Activated T-cell treated with anti-CD3 and anti-CD28 coated beads, Interleukin-2, amount 50 U/mL, for 72 hours (primary cell): ENCODE measurements at regions not wholly inside any gene's neighbourhood (a gene's known extent, or its start where the extent isn't known, plus 50 kb on each side); places are given as distances from the start of the nearest gene placed in this dataset.

Source experiments
- ATAC-seq, 2 donors: fragments of 150-1000 bp; cut with Tn5 transposase; replicated peaks in 1 of 2; 2 replicates each; pipeline ENCODE4 v1.10.0; 2021; ENCODE audit warnings: moderate library complexity in 2 of 2, mild to moderate bottlenecking in 1 of 2
- DNase-seq, 2 donors: peaks; one replicate each; pipeline ENCODE4 v3.0.0; 2021 to 2022; ENCODE audit warnings: mixed read lengths in 1 of 2
- H3K27ac Mint-ChIP-seq: one replicate; pipeline ENCODE4 v1.8.0; 2022; ENCODE audit warnings: mild to moderate bottlenecking, moderate library complexity, mixed read lengths
- H3K27me3 Mint-ChIP-seq: one replicate; pipeline ENCODE4 v1.8.0; 2022; ENCODE audit warnings: low read depth, mixed read lengths
- H3K36me3 Mint-ChIP-seq, 2 donors: one replicate each; pipeline ENCODE4 v1.8.0; 2022; ENCODE audit warnings: mixed read lengths in 2 of 2, mild to moderate bottlenecking in 1 of 2; ENCODE audit not compliant: insufficient read depth in 2 of 2
- H3K4me1 Mint-ChIP-seq: one replicate; pipeline ENCODE4 v1.8.0; 2022; ENCODE audit warnings: low read depth, mixed read lengths
- H3K4me3 Mint-ChIP-seq, 2 donors: one replicate each; pipeline ENCODE4 v1.8.0; 2022; ENCODE audit warnings: mild to moderate bottlenecking in 2 of 2, mixed read lengths in 2 of 2, moderate library complexity in 2 of 2
- H3K9me3 Mint-ChIP-seq, 2 donors: one replicate each; pipeline ENCODE4 v1.8.0; 2022; ENCODE audit warnings: mixed read lengths in 2 of 2

DNA sequence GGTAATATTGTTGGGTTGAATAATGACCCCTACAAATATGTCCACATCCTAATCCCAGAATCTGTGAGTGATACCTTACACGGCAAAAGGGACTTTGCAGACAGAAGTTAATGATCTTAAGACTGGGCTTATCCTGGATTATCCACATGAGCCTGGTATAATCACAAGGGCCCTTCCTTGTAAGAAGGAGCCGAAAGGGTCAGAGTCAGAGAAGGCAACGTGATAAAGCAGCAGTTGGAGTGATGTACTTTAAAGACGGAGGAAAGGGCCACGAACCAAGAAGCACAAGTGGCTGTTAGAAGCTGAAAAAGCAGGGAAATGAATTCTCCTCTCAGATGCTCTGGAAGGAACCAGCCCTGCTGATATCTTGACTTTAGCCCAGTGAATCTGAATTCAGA lies 137.8 kb downstream of the UTP18 start:
- Mint-ChIP-seq H3K4me1 (no peaks in the 10 kb centered on the region), H3K27ac (no peak overlapping the region), H3K9me3 (no peaks in the 10 kb centered on the region), H3K36me3 (no peaks in the 10 kb centered on the region), H3K4me3 (no peak overlapping the region), H3K27me3 (no peaks in the 10 kb centered on the region)
- ATAC-seq (no peak), DNase-seq (no peak)

- Mint-ChIP-seq H3K27me3 (no peaks in the 10 kb centered on the region), H3K9me3 (no peaks in the 10 kb centered on the region), H3K4me3 (no peak overlapping the region), H3K27ac (no peak overlapping the region), H3K36me3 (no peaks in the 10 kb centered on the region), H3K4me1 (no peaks in the 10 kb centered on the region)
- DNase-seq (no peak), ATAC-seq (no peak)
Observed at GRCh38 chr17:51398687-51399086, 138.3 kb downstream of the UTP18 start.

- Mint-ChIP-seq H3K4me3 (no peak overlapping the region), H3K36me3 (no peaks in the 10 kb centered on the region), H3K4me1 (no peaks in the 10 kb centered on the region), H3K9me3 (no peaks in the 10 kb centered on the region), H3K27ac (no peak overlapping the region), H3K27me3 (no peaks in the 10 kb centered on the region)
- ATAC-seq (no peak), DNase-seq (no peak)
Observed at GRCh38 chr17:51401279-51401678, 140.9 kb downstream of the UTP18 start.

DNA sequence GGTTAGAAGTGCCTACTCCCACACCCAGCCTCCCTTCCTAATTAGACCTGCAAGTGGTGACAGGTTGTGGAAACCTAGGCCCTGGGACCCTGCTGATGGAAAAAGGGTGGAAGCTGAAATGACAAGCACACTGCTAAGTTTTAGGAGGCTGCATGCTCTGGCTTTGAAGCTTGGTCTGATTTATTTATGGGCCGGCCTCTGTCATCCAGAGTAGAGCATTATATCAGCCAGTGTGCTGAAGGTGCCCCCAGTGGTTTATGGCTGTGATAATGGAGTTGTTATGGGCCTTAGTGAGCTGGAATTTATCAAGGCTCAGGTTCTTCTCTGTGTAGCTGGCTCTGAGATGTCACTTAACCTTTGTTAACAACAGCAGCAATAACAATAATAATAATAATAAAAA lies 142.6 kb downstream of the UTP18 start:
- no peak for ATAC-seq
- Mint-ChIP-seq H3K36me3 (no peaks in the 10 kb centered on the region), H3K4me3 (no peak overlapping the region), H3K4me1 (no peaks in the 10 kb centered on the region), H3K27ac (no peak overlapping the region), H3K9me3 (no peaks in the 10 kb centered on the region), H3K27me3 (no peaks in the 10 kb centered on the region)
- no peak for DNase-seq

- ATAC-seq (no peak), DNase-seq (no peak)
- no peaks in the 10 kb centered on the region for H3K9me3 Mint-ChIP-seq
- H3K4me3 Mint-ChIP-seq, result no peak overlapping the region
- H3K27me3 Mint-ChIP-seq, result no peaks in the 10 kb centered on the region
- no peaks in the 10 kb centered on the region for H3K4me1 Mint-ChIP-seq
- H3K36me3 Mint-ChIP-seq, result no peaks in the 10 kb centered on the region
- no peak overlapping the region for H3K27ac Mint-ChIP-seq
Observed at GRCh38 chr17:51407576-51407975, 147.2 kb downstream of the UTP18 start.

DNA sequence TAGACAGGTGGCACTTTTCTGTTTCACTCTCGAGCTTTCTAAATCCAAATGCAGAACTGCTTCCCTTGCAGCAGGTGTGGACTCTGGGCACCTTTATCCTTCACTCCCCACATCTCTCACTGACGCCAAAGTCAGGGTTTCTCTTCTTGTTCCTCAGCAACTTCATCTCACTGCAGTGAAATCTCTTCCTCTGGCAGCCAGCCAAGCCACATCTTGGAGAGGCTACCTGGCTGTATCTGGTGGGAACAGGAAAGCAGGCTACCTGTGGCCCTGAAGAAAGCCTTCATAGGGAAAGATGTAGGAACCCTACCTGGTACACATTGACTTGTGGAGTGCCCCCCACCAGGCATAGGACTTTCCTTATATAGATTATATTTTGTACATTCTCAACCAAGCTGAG lies 159.1 kb downstream of the UTP18 start:
- Mint-ChIP-seq H3K27me3 (no peaks in the 10 kb centered on the region), H3K4me3 (no peak overlapping the region), H3K27ac (no peak overlapping the region), H3K4me1 (peaks cover 6% of the 10 kb centered on the region), H3K9me3 (no peaks in the 10 kb centered on the region), H3K36me3 (no peaks in the 10 kb centered on the region)
- no peak for DNase-seq
- no peak for ATAC-seq

DNA sequence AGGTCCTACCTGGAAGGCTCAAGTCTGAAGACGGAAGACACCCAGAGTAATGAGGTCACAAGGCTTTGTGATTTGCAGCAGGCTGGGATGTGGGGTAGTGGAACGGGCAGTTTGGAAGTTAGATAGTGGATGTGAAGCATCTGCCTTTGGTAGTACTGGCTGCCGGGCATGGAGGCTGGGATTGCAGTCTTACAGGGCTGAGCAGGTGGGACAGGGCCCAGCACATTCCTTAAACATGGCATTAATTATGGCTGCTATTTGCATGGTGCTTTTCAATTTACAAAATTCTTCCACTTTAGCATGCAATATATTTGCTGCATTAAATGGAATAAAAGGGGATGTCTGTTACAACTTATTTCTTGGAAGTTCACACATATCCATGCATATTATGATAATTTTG lies 161.2 kb downstream of the UTP18 start:
- Mint-ChIP-seq H3K36me3 (peaks cover 0 to 1% of the 10 kb centered on the region in 2 donors), H3K9me3 (no peaks in the 10 kb centered on the region), H3K4me1 (peaks cover 7% of the 10 kb centered on the region), H3K27me3 (no peaks in the 10 kb centered on the region), H3K27ac (no peak overlapping the region), H3K4me3 (no peak overlapping the region)
- no peak for DNase-seq
- ATAC-seq, result no peak

DNA sequence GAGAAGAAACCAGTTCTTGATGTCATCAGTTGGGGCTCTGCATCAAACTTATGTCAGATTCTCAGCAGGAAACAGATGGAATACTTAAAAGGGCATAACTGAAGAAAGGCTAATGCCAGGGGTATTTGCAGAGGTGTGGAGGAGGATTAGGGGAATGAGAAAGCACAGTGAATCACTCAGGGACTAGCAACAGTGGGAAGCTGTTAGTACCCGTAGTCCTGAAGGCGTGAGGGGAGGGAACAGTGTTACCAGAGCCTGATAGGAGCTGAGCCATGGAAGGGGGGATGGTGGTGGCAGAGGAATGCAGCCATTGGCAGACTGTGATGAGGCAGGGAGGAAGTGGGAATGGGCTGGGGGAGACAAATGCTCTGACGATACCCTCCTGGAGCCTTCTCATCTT lies 162.3 kb downstream of the UTP18 start:
- Mint-ChIP-seq H3K4me1 (peaks cover 18% of the 10 kb centered on the region), H3K27me3 (no peaks in the 10 kb centered on the region), H3K36me3 (peaks cover under 1 to 1% of the 10 kb centered on the region in 2 donors), H3K9me3 (no peaks in the 10 kb centered on the region), H3K4me3 (no peak overlapping the region), H3K27ac (no peak overlapping the region)
- ATAC-seq, result no peak
- no peak for DNase-seq

- H3K27ac Mint-ChIP-seq, result no peak overlapping the region
- H3K36me3 Mint-ChIP-seq, result peaks cover 1% of the 10 kb centered on the region in 2 donors
- H3K4me1 Mint-ChIP-seq, result peaks cover 28% of the 10 kb centered on the region
- no peaks in the 10 kb centered on the region for H3K27me3 Mint-ChIP-seq
- H3K9me3 Mint-ChIP-seq, result no peaks in the 10 kb centered on the region
- no peak overlapping the region for H3K4me3 Mint-ChIP-seq
- ATAC-seq (no peak), DNase-seq (no peak)
Observed at GRCh38 chr17:51423421-51424160, 163.2 kb downstream of the UTP18 start.

- no peak overlapping the region for H3K4me3 Mint-ChIP-seq
- peaks cover 1% of the 10 kb centered on the region in 2 donors for H3K36me3 Mint-ChIP-seq
- H3K27ac Mint-ChIP-seq, result no peak overlapping the region
- DNase-seq (no peak), ATAC-seq (no peak)
- no peaks in the 10 kb centered on the region for H3K9me3 Mint-ChIP-seq
- H3K27me3 Mint-ChIP-seq, result no peaks in the 10 kb centered on the region
- peaks cover 50% of the 10 kb centered on the region for H3K4me1 Mint-ChIP-seq
Observed at GRCh38 chr17:51425773-51426172, 165.4 kb downstream of the UTP18 start.

GRCh38 chr17:51427323-51427811 lies 167.0 kb downstream of the UTP18 start:
- Mint-ChIP-seq H3K27ac (peak overlapping the region; percentile 46), H3K4me3 (peak overlapping the region; percentile 79 to 86), H3K9me3 (no peaks in the 10 kb centered on the region), H3K36me3 (peaks cover 1% of the 10 kb centered on the region in 2 donors), H3K27me3 (no peaks in the 10 kb centered on the region), H3K4me1 (peaks cover 57% of the 10 kb centered on the region)
- peak; percentile 29 to 36 for ATAC-seq
- no peak for DNase-seq

DNA sequence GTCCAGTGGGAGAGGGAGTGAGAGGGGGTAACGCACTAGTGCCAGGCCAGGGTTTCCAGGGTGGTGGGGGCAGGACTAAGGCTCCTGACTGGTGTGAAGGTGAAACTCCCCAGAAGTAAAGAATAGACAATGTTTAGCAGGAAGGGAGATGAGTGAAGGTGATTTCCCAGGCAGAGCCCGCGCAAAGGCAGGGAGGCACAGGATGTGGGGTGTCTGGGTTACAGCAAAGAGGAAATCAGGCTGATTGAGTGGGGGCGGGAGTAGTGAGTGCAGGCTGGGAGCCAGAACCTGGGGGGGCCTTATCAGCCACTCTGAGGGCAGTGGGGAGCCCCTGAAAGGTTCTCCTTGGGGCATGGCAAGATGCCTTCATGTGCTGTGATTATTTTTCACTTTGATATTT lies 167.5 kb downstream of the UTP18 start:
- peaks cover 52% of the 10 kb centered on the region for H3K4me1 Mint-ChIP-seq
- DNase-seq (peak; percentile 70 to 71), ATAC-seq (peak; percentile 85 to 88)
- peak overlapping the region; percentile 79 to 86 for H3K4me3 Mint-ChIP-seq
- peaks cover 1% of the 10 kb centered on the region in 2 donors for H3K36me3 Mint-ChIP-seq
- H3K27me3 Mint-ChIP-seq, result no peaks in the 10 kb centered on the region
- no peaks in the 10 kb centered on the region for H3K9me3 Mint-ChIP-seq
- H3K27ac Mint-ChIP-seq, result peak overlapping the region; percentile 46

- Mint-ChIP-seq H3K36me3 (peaks cover 1% of the 10 kb centered on the region in 2 donors), H3K4me1 (peaks cover 52% of the 10 kb centered on the region), H3K4me3 (peak overlapping the region; percentile 27 to 72), H3K27me3 (no peaks in the 10 kb centered on the region), H3K27ac (peak overlapping the region; percentile 74), H3K9me3 (no peaks in the 10 kb centered on the region)
- ATAC-seq, result peak; percentile 16 to 53
- no peak for DNase-seq
Observed at GRCh38 chr17:51428668-51429495, 168.5 kb downstream of the UTP18 start.
